RWPE2 (cell line): ENCODE measurements at regions not wholly inside any gene's neighbourhood (a gene's known extent, or its start where the extent isn't known, plus 50 kb on each side); places are given as distances from the start of the nearest gene placed in this dataset.

ENCODE experiments used
- ATAC-seq: fragments of 200-7000 bp; cut with Tn5 transposase; 3 replicates; pipeline ENCODE4 v1.9.1; 2021; ENCODE audit warnings: low read depth
- DNase-seq: peaks from one replicate; pipeline ENCODE4 v3.0.0-alpha.2; 2020; ENCODE audit warnings: low spot score
- H3K27ac ChIP-seq: fragments of 450-650 bp; 2 replicates; pipeline ENCODE4 v1.5.1; 2017; ENCODE audit warnings: mild to moderate bottlenecking; ENCODE audit not compliant: poor library complexity, severe bottlenecking
- H3K27me3 ChIP-seq: fragments of 250-450 bp; sonication (Bioruptor Pico); 2 replicates; pipeline ENCODE4 v1.5.1; 2021; ENCODE audit warnings: mild to moderate bottlenecking, moderate library complexity; ENCODE audit not compliant: insufficient read depth, poor library complexity, severe bottlenecking
- H3K36me3 ChIP-seq: fragments of 250-450 bp; sonication (Bioruptor Pico); 2 replicates; pipeline ENCODE4 v1.5.1; 2020; ENCODE audit warnings: low read depth, mild to moderate bottlenecking, moderate library complexity
- H3K4me1 ChIP-seq: fragments of 250-450 bp; sonication (Bioruptor Pico); 2 replicates; pipeline ENCODE4 v1.5.1; 2021; ENCODE audit warnings: mild to moderate bottlenecking, moderate library complexity; ENCODE audit not compliant: insufficient read depth, poor library complexity, severe bottlenecking
- H3K4me3 ChIP-seq: fragments of 250-450 bp; sonication (Bioruptor Pico); 2 replicates; pipeline ENCODE4 v1.5.1; 2021; ENCODE audit warnings: mild to moderate bottlenecking, moderate library complexity; ENCODE audit not compliant: severe bottlenecking
- H3K9me3 ChIP-seq: fragments of 250-450 bp; sonication (Bioruptor Pico); 2 replicates; pipeline ENCODE4 v1.5.1; 2021; ENCODE audit warnings: mild to moderate bottlenecking, moderate library complexity; ENCODE audit not compliant: severe bottlenecking
- TF ChIP-seq, protein P1 (sequence below): fragments of 450-650 bp; IDR thresholded peaks from one replicate; pipeline ENCODE4 v1.5.1; 2017; ENCODE audit warnings: mild to moderate bottlenecking, moderate library complexity; ENCODE audit not compliant: poor library complexity, severe bottlenecking

DNA sequence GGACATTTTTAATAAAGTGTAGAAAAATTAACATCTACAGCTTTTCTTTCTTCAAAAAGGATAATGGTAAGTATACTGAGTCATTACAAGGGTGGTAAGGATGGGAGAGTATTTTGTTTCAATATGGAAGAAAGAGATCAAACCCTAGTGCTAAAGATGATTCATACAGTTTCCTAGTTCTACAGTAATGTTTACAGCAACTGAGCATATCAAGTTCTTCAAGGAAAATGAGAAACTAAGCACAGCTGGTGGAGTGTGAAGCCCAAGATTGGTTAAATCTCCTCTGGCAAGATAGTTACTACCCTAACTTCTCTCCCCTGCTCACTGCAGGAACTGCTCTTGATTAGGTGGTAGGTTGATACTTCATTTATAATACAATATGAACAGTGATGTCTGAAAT is 467.5 kb downstream of the XIRP2 start:
- no peaks in the 10 kb centered on the region for H3K27me3 ChIP-seq
- ATAC-seq (no peak), DNase-seq (no peak)
- no peak overlapping the region for H3K4me3 ChIP-seq
- no peaks in the 10 kb centered on the region for H3K36me3 ChIP-seq
- H3K4me1 ChIP-seq = no peaks in the 10 kb centered on the region
- H3K9me3 ChIP-seq = no peaks in the 10 kb centered on the region
- TF ChIP-seq, protein P1, sequence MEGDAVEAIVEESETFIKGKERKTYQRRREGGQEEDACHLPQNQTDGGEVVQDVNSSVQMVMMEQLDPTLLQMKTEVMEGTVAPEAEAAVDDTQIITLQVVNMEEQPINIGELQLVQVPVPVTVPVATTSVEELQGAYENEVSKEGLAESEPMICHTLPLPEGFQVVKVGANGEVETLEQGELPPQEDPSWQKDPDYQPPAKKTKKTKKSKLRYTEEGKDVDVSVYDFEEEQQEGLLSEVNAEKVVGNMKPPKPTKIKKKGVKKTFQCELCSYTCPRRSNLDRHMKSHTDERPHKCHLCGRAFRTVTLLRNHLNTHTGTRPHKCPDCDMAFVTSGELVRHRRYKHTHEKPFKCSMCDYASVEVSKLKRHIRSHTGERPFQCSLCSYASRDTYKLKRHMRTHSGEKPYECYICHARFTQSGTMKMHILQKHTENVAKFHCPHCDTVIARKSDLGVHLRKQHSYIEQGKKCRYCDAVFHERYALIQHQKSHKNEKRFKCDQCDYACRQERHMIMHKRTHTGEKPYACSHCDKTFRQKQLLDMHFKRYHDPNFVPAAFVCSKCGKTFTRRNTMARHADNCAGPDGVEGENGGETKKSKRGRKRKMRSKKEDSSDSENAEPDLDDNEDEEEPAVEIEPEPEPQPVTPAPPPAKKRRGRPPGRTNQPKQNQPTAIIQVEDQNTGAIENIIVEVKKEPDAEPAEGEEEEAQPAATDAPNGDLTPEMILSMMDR = no peak
- H3K27ac ChIP-seq = no peak overlapping the region

GRCh38 chr2:167353605-167354280 is 465.5 kb downstream of the XIRP2 start:
- H3K4me3 ChIP-seq = no peak overlapping the region
- DNase-seq (no peak), ATAC-seq (peak; percentile 36; the same call in 1 of the 3 replicates)
- no peaks in the 10 kb centered on the region for H3K9me3 ChIP-seq
- TF ChIP-seq, protein P1 = no peak
- no peaks in the 10 kb centered on the region for H3K4me1 ChIP-seq
- no peak overlapping the region for H3K27ac ChIP-seq
- H3K36me3 ChIP-seq = no peaks in the 10 kb centered on the region
- H3K27me3 ChIP-seq = no peaks in the 10 kb centered on the region

- Histone ChIP-seq H3K36me3 (no peaks in the 10 kb centered on the region), H3K27me3 (no peaks in the 10 kb centered on the region), H3K4me1 (no peaks in the 10 kb centered on the region), H3K4me3 (no peak overlapping the region), H3K9me3 (no peaks in the 10 kb centered on the region), H3K27ac (no peak overlapping the region)
- ATAC-seq = no peak
- TF ChIP-seq, protein P1 = no peak
- no peak for DNase-seq
Measured at GRCh38 chr2:167345559-167345958, 457.3 kb downstream of the XIRP2 start.

DNA sequence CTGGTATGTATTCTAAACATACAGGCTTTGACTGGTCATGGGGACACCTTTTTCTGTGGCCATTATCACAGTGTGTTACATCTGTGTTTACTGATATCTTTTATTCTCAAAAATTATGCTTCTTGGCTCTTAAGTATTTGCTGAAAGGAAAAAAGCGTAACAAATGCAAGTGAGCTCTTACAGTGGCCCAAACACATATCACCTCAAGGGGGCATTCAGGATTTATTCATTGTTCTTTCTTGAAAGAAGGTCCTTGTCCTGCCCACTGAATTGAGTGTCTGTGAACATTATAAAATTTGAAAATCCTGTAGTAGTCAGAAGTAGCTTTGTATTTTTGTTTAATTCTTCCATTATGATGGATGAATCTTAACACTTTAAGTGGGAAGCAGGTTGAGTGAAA is 454.5 kb downstream of the XIRP2 start:
- H3K36me3 ChIP-seq = no peaks in the 10 kb centered on the region
- no peaks in the 10 kb centered on the region for H3K27me3 ChIP-seq
- no peak overlapping the region for H3K27ac ChIP-seq
- no peaks in the 10 kb centered on the region for H3K9me3 ChIP-seq
- ATAC-seq = no peak
- DNase-seq = no peak
- H3K4me3 ChIP-seq = no peak overlapping the region
- H3K4me1 ChIP-seq = no peaks in the 10 kb centered on the region
- TF ChIP-seq, protein P1 = peak; percentile 17

DNA sequence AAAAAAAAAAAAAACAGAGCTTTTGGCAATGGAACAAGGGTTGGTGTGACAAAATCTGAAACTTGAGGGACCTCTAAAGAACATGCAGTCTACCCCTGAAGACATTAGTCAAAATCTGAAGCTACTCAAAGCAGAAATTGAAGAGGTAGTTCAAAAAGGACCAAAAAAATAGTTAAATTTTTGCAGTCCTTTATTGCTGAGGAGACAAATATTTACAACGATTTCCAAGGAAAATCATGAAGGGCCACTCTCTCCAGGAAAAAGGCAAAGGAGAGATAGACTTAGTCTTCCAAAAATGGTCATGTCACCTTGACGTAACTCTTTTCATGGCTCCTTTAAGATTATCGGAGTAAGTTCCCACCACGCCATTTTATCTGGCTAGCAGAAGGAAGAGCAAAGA is 452.0 kb downstream of the XIRP2 start:
- TF ChIP-seq, protein P1 = no peak
- no peaks in the 10 kb centered on the region for H3K4me1 ChIP-seq
- DNase-seq (no peak), ATAC-seq (no peak)
- H3K27ac ChIP-seq = no peak overlapping the region
- H3K4me3 ChIP-seq = no peak overlapping the region
- H3K27me3 ChIP-seq = no peaks in the 10 kb centered on the region
- no peaks in the 10 kb centered on the region for H3K9me3 ChIP-seq
- H3K36me3 ChIP-seq = no peaks in the 10 kb centered on the region
